ENCODE measurements at regions not wholly inside any gene's neighbourhood (a gene's known extent, or its start where the extent isn't known, plus 50 kb on each side); places are given as distances from the start of the nearest gene placed in this dataset.
"Not testable (repeated sequence)": the region's sequence is repeated elsewhere in the genome, so short reads cannot be mapped to it uniquely, and the experiment has no call there.

GRCh38 chr13:22960827-22961226, 220.0 kb upstream of the SGCG start:
- DNase-seq, result no peak

- DNase-seq, result not testable (repeated sequence)
Measured at GRCh38 chr13:22961342-22961741, 219.4 kb upstream of the SGCG start.

- DNase-seq, result no peak
Measured at GRCh38 chr13:22961835-22962537, 218.8 kb upstream of the SGCG start.

- DNase-seq, result not testable (repeated sequence)
Measured at GRCh38 chr13:22963384-22964053, 217.3 kb upstream of the SGCG start.

DNA sequence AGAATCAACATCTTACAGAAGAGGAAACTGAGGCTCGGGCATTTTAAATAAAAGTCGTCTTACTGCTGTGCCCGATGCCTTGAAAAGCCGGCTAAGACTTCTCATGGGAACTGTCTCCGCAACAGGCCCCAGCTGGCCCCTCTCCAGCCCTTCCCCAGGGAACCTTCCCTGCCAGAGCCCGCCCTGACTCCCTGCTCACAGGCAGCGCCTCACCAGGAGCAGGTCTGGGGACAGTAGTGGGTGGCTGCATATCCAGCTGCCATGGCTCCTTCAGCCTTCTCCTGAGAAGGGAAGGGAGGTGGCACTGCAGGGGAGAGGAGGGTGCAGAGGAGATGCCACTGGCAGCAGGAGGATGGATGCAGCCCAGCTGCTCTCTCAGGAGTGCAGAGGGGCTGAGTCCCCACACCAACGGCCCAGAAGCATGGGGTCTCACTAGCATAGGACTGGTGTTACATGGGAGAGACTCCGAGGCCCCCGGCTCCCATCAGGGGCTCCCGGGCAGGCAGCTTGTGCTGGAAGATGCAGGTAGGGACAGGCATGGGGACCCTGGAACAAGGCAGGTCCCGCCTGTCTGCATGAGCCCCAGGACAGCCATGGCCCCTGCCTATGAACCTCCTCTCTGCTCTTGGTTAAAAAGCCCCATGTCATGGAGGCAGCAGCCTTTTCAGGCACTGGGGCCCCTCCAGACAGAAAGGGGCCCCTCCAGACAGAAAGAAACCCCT, 216.4 kb upstream of the SGCG start:
- no peak for DNase-seq

DNA sequence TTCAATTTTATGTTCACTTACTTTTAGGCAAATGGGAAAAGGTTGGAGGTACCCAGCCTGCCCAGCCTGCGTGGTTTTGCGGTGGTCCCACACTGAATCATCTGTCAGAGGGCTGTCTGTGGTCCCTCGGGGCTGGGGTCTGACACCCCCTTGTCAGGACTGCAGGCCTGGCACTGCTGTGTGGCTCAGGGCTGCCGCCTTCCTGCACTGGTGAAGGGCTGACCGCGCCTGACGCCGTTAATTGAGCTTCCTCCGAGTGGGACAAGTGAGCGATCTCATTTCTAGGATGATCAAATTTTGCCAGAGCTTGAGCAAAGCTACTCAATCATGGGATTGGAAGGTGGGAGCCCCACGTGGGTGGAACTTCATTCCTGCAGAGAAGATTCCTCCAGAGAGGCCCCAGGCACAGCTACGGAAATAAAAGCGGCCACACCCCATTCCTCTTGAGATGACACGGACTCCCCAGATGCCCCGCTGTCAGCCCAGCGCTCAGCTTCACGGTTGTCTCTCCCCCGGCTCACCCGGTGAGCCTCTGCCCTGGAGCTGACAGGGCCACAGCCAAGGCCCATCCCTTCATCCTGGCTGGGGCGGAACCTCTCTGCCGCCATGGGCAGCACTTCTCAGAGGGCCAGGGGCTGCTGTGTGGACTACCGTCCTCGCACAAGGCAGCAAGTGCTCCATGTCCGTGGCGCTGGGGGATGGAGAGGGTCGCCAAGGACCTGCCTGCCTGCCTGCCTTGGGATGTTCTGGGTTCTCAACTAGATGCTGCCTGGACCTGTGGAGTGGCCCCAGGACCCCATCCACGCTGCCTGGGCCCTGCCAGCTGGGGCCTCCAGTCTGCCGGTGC, 215.5 kb upstream of the SGCG start:
- DNase-seq, result not testable (repeated sequence)

- DNase-seq, result not testable (repeated sequence)
Measured at GRCh38 chr13:22965858-22966239, 214.9 kb upstream of the SGCG start.

DNA sequence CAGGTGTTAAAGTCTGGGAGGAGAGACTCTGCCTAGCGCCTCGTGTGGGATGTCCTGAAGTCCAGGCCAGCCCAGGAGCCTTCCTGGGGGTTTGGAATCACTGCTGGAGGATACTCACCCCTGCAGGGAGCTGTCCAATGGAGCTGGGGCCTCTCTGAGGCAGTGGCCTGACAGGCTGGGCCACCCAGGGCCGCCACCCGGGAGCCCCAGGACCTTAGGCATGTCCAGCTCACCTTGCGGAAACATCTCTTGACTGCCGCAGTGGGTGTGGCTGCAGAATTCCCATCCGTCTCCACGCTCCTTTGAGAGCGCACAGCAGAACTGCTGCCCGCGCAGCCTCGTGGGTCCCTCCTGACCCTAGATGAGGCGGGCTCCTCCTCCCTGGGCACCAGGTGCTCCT, 214.0 kb upstream of the SGCG start:
- not testable (repeated sequence) for DNase-seq

DNA sequence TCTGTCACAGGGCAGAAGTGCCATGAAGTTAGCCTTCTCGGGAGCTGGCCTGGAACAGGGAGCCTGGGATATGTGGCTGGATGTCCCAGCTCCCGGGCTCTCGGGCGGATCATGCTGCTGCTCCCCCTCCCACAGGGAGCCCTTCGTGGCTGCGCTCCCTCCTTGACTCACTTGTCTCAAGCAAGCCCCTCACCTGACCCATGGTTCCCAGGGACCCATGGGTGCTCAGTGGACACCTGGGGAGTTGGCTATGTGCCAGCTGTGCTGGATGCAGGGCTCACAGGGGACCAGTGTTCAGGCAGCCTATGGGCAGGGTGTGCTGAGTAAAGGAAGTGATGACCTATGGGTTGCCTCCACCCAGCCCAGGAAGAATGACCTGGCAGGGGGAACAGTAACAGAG, 213.1 kb upstream of the SGCG start:
- DNase-seq, result no peak

- no peak for DNase-seq
Measured at GRCh38 chr13:22979952-22980351, 200.8 kb upstream of the SGCG start.

DNA sequence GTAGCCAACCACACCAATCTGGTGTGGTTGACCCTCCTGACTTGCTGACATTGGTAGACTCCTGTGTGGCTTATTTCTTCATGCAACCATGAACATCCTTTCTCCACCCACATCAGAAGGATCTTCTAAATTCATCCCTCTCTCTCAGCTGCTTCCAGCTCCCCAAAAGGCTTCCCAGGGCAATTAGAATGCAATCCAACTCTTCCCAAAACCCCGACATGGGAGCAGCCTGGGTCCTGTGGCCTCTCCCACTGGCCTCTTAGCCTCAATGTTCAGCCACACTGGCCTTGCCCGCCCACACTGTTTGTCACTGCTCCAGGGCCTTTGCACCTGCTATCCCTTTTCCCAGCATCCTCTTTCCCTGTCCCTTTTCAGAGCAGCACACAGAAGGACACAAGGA, 199.8 kb upstream of the SGCG start:
- DNase-seq, result no peak

DNA sequence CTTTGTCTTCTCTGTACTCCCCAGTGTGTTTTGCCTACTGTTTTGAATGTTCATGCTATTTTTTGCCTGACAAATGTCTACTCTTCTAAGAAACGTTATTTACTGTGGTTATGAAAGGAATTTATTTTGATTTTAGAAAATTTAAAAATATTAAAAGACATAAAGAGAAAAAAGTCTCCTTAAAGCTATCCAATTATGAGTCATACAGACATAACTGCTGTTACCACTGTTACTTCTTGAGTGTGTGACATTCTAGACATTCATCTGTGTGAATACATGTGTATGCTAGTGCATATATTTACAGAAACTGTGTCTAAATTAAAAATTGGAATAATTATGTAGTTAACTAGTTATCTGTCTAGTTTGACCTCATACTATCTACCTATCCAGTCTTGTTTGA, 187.6 kb upstream of the SGCG start:
- DNase-seq, result no peak

DNA sequence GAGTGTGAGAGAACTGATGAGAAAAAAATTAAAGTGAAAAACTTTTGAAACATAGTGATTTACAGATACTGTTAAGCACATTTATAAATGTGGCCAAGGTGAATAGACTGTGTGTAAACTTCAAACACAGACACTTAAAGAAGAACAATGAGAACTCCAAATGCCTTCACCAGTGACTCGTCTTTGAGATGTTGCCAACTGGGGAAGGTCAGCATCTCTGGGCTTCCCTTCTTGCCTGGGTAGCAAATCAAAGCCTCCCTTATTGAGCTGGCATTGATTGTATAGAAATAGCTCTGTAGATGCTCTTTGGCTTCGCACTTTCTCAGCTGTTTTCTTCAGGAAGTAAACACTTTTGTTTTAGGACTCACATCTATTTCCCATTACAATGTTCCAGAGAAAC, 177.3 kb upstream of the SGCG start:
- DNase-seq, result no peak

DNA sequence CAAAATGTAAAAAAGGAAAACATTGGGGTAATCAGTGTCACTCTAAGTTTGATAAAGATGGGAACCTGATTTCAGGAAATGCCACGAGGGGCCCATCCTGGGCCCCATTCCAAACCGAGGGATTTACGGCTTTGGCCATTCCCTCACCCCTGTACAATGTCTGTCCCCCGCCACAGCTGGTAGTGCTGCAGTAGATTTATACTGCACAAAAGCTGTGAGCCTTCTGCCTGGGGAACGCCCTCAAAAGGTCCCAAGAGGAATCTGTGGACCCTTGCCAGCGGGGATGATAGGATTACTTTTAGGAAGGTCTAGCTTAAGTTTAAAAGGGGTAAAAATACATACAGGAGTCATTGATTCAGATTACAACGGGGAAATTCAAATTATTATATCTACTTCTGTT, 173.4 kb upstream of the SGCG start:
- DNase-seq, result no peak

GRCh38 chr13:23018143-23018542, 162.6 kb upstream of the SGCG start:
- DNase-seq, result no peak

DNA sequence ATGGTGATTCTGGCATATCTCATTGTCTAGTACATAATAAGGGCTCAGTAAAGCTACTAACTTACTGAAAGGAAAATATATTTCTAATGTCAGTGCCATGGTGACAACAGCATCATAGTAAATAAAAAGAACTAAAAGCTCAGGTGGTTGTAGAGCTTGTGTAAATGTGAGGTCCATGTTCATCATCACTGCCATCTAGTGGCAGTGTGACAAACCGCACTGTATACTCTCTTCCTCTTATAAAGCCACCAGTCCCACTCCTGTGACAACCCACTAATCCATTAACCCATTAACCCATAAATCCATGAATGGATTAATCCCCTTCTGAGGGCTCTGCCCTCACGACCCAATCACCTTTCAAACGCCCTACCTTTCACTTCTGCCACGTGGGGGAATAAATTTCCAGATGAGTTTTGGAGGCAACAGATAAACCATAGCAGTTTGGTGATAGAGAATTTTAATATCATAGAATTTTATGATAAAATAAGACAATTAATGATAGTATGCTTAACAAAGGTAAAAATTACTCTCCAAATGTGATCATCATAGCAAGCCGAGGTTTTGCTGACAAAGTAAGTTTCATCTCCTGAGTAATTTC, 160.4 kb upstream of the SGCG start:
- DNase-seq, result peak; percentile 43

DNA sequence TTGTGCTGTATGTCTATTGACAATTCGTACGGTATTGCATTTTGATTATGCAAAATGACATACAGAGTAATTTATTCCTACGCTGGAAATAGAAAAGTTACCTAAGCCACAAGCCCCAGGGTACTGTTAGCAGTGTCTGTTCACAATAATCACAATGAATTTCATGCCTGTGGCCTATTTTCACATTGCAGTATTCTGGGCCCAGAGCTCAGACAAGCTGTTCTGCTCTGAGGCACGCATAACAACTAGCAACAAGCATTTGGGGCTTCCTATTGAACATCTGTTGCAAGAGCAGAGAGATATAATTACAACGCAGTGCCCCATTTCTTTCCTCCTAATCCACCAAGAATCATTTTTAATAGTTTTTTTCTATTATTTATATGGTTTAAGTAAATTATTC, 158.9 kb upstream of the SGCG start:
- DNase-seq, result no peak

DNA sequence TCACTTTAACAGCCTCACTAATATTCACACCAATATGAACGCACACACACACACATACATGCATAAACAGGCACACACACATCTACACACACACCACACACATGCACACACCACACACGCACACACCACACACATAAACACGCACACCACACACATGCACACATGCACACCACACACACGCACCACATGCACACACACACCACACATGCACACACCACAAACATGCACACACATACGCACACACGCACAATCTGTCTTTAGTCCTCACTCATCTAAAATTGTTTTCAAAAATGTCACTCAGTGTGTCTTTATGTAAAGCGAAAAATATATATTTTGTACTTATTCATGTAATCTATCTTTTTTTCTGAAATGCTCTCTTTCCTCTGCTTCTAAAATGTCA, 158.1 kb upstream of the SGCG start:
- DNase-seq, result no peak

- no peak for DNase-seq
Measured at GRCh38 chr13:23025864-23026608, 154.7 kb upstream of the SGCG start.

GRCh38 chr13:23039266-23039935, 141.4 kb upstream of the SGCG start:
- DNase-seq, result no peak

DNA sequence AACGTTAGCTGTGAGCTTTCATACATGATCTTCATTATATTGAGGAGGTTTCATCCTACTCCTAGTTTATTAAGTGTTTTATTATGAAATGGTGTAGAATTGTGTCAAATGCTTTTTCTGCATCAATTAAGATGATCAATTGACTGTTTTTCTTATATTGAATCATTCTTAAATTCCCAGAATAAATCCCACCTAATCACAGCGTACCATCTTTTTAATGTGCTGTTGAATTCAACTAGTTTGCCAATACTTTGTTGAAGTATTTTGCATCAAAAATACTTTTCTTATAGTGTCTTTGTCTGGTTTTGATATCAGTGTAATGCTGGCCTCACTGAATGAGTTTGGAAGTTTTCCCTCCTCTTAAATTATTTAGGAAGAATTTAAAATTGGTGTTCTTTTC, 138.6 kb upstream of the SGCG start:
- DNase-seq, result no peak
